Liver (tissue), 7 donors: ENCODE measurements at regions not wholly inside any gene's neighbourhood (a gene's known extent, or its start where the extent isn't known, plus 50 kb on each side); places are given as distances from the start of the nearest gene placed in this dataset.

Experiments used
- DNase-seq: peaks from one replicate; pipeline ENCODE4 v3.0.0-alpha.2; 2017; ENCODE audit warnings: low spot score
- H3K27ac ChIP-seq, 2 donors: one replicate each; pipeline ENCODE4 v1.7.0; 2013; ENCODE audit warnings: inconsistent platforms in 2 of 2, low read length in 2 of 2, control low read depth in 1 of 2, low read depth in 1 of 2, mild to moderate bottlenecking in 1 of 2
- H3K27me3 ChIP-seq, 4 donors: one replicate each; pipeline versions ENCODE4 v1.6.1 to v1.7.0; 2013; ENCODE audit warnings: low read length in 3 of 4, inconsistent platforms in 1 of 4, mild to moderate bottlenecking in 1 of 4, moderate library complexity in 1 of 4; ENCODE audit not compliant: control insufficient read depth in 4 of 4, insufficient read depth in 4 of 4
- H3K36me3 ChIP-seq, 4 donors: one replicate each; pipeline versions ENCODE4 v1.6.1 to v1.7.0; 2013; ENCODE audit warnings: low read length in 3 of 4, mild to moderate bottlenecking in 3 of 4, low read depth in 1 of 4, moderate library complexity in 1 of 4; ENCODE audit not compliant: control insufficient read depth in 4 of 4, insufficient read depth in 3 of 4
- H3K4me1 ChIP-seq, 4 donors: one replicate each; pipeline versions ENCODE4 v1.6.1 to v1.7.0; 2013; ENCODE audit warnings: low read length in 3 of 4, mild to moderate bottlenecking in 3 of 4, moderate library complexity in 1 of 4; ENCODE audit not compliant: control insufficient read depth in 4 of 4, insufficient read depth in 4 of 4
- H3K4me3 ChIP-seq, 3 donors: one replicate each; pipeline versions ENCODE4 v1.6.1 to v1.7.0; 2013; ENCODE audit warnings: low read length in 3 of 3, control low read depth in 1 of 3, low read depth in 1 of 3, mild to moderate bottlenecking in 1 of 3
- H3K9ac ChIP-seq, 2 donors: one replicate each; pipeline ENCODE4 v1.7.0; 2013; ENCODE audit warnings: low read length in 2 of 2, mild to moderate bottlenecking in 2 of 2, moderate library complexity in 2 of 2, control low read depth in 1 of 2, low read depth in 1 of 2
- H3K9me3 ChIP-seq, 4 donors: one replicate each; pipeline versions ENCODE4 v1.6.1 to v1.7.0; 2013; ENCODE audit warnings: low read length in 3 of 4; ENCODE audit not compliant: control insufficient read depth in 4 of 4
- EGR1 ChIP-seq, 2 donors: IDR thresholded peaks; 2 replicates each; pipeline ENCODE4 v1.6.1; 2016 to 2018; ENCODE audit warnings: antibody characterized with exemption in 2 of 2, low read depth in 2 of 2
- FOXA1 ChIP-seq: IDR thresholded peaks from 2 replicates; pipeline ENCODE4 v1.6.1; 2016; ENCODE audit warnings: antibody characterized with exemption
- GABPA ChIP-seq, 2 donors: IDR thresholded peaks in 1 of 2; conservative IDR thresholded peaks in 1 of 2; 2 replicates each; pipeline ENCODE4 v1.6.1; 2016; ENCODE audit warnings: antibody characterized with exemption in 2 of 2, mild to moderate bottlenecking in 1 of 2, moderate library complexity in 1 of 2
- HNF4G ChIP-seq: IDR thresholded peaks from 2 replicates; pipeline ENCODE4 v1.6.1; 2016; ENCODE audit warnings: antibody characterized with exemption
- JUND ChIP-seq, 2 donors: IDR thresholded peaks; 2 replicates each; pipeline ENCODE4 v1.6.1; 2016; ENCODE audit warnings: antibody characterized with exemption in 2 of 2
- MAX ChIP-seq: IDR thresholded peaks from 2 replicates; pipeline ENCODE4 v1.6.1; 2016; ENCODE audit warnings: antibody characterized with exemption
- NR2F2 ChIP-seq: IDR thresholded peaks from 2 replicates; pipeline ENCODE4 v1.6.1; 2016; ENCODE audit warnings: antibody characterized with exemption
- RAD21 ChIP-seq, 2 donors: IDR thresholded peaks; 2 replicates each; pipeline ENCODE4 v1.6.1; 2016; ENCODE audit warnings: antibody characterized with exemption in 2 of 2, mild to moderate bottlenecking in 2 of 2
- REST ChIP-seq: IDR thresholded peaks from 2 replicates; pipeline ENCODE4 v1.6.1; 2016; ENCODE audit warnings: antibody characterized with exemption, mild to moderate bottlenecking
- RXRA ChIP-seq, 2 donors: IDR thresholded peaks; 2 replicates each; pipeline ENCODE4 v1.6.1; 2017 to 2018; ENCODE audit warnings: antibody characterized with exemption in 2 of 2, mild to moderate bottlenecking in 1 of 2
- SP1 ChIP-seq: IDR thresholded peaks from 2 replicates; pipeline ENCODE4 v1.6.1; 2018; ENCODE audit warnings: antibody characterized with exemption, mild to moderate bottlenecking
- TAF1 ChIP-seq: conservative IDR thresholded peaks from 2 replicates; pipeline ENCODE4 v1.6.1; 2016; ENCODE audit warnings: antibody characterized with exemption, mild to moderate bottlenecking
- ZBTB33 ChIP-seq: IDR thresholded peaks from 2 replicates; pipeline ENCODE4 v1.6.1; 2016; ENCODE audit warnings: antibody characterized with exemption
- WGBS: extraction: QIAGEN DNeasy Blood & Tissue Kit; methylation state at CpG from one replicate; pipeline ENCODE4 v1.1.7; 2013; 5-methylcytosine and 5-hydroxymethylcytosine counted together
- donor health status: healthy.
- donor health status: healthy.
- donor health status: healthy.
- donor health status: healthy.

GRCh38 chr17:12415031-12415430 lies 250.7 kb upstream of the MYOCD start (continued):
- no peak for TF ChIP-seq REST
- no peak for TF ChIP-seq EGR1 (IDR thresholded peaks at IDR 0.05; ENCODE audit: low read depth in 2 of 2)

GRCh38 chr17:12421077-12421476 lies 244.6 kb upstream of the MYOCD start:
- Histone ChIP-seq H3K4me1 (no peaks in the 10 kb centered on the region), H3K4me3 (no peak overlapping the region), H3K9ac (no peak overlapping the region), H3K27me3 (no peaks in the 10 kb centered on the region), H3K9me3 (peaks cover 0 to 6% (median 5%) of the 10 kb centered on the region in 4 donors), H3K27ac (no peak overlapping the region), H3K36me3 (no peaks in the 10 kb centered on the region)
- no peak for TF ChIP-seq EGR1 (IDR thresholded peaks at IDR 0.05; ENCODE audit: low read depth in 2 of 2)
- TF ChIP-seq JUND (IDR thresholded peaks at IDR 0.05), result no peak
- no peak for TF ChIP-seq HNF4G
- no peak for TF ChIP-seq SP1
- no peak for TF ChIP-seq RXRA (IDR thresholded peaks at IDR 0.05)
- TF ChIP-seq RAD21 (IDR thresholded peaks at IDR 0.05), result no peak
- no peak for TF ChIP-seq MAX
- TF ChIP-seq REST, result no peak
- TF ChIP-seq NR2F2, result no peak
- no peak for TF ChIP-seq FOXA1
- TF ChIP-seq ZBTB33, result no peak
- TF ChIP-seq TAF1, result no peak
- TF ChIP-seq GABPA (IDR thresholded peaks at IDR 0.05 in 1 of 2, conservative IDR thresholded peaks at IDR 0.05 in 1 of 2), result no peak
- DNase-seq, result no peak
- 49% methylated on average over 5 of the region's 5 CpGs for WGBS
